ENCODE measurements at regions not wholly inside any gene's neighbourhood (a gene's known extent, or its start where the extent isn't known, plus 50 kb on each side); places are given as distances from the start of the nearest gene placed in this dataset.
A peak's percentile ranks its signal among the peaks of the same experiment; 100 is the strongest.

- intact Hi-C loops (cut with DNase I): no loop called here
- Histone ChIP-seq H3K27ac (no peak overlapping the region), H3K36me3 (no peaks in the 10 kb centered on the region), H3K27me3 (replicated peaks; ENCODE audit: insufficient read depth) (no peaks in the 10 kb centered on the region), H3K9me3 (no peaks in the 10 kb centered on the region), H3K4me3 (no peak overlapping the region), H3K4me1 (replicated peaks) (no peaks in the 10 kb centered on the region)
- no peak for TF ChIP-seq POLR2A (IDR thresholded peaks at IDR 0.05)
- TF ChIP-seq, protein P1, sequence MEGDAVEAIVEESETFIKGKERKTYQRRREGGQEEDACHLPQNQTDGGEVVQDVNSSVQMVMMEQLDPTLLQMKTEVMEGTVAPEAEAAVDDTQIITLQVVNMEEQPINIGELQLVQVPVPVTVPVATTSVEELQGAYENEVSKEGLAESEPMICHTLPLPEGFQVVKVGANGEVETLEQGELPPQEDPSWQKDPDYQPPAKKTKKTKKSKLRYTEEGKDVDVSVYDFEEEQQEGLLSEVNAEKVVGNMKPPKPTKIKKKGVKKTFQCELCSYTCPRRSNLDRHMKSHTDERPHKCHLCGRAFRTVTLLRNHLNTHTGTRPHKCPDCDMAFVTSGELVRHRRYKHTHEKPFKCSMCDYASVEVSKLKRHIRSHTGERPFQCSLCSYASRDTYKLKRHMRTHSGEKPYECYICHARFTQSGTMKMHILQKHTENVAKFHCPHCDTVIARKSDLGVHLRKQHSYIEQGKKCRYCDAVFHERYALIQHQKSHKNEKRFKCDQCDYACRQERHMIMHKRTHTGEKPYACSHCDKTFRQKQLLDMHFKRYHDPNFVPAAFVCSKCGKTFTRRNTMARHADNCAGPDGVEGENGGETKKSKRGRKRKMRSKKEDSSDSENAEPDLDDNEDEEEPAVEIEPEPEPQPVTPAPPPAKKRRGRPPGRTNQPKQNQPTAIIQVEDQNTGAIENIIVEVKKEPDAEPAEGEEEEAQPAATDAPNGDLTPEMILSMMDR (IDR thresholded peaks at IDR 0.05): no peak
- TF ChIP-seq POLR2AphosphoS5 (IDR thresholded peaks at IDR 0.05): no peak
- no peak for DNase-seq (ENCODE audit: low spot score)
- 66% methylated on average over 2 of the region's 2 CpGs for WGBS
Measured at GRCh38 chr5:116810951-116811350, 236.3 kb upstream of the SEMA6A start.

GRCh38 chr5:116806836-116807235 lies 232.2 kb upstream of the SEMA6A start:
- WGBS: 76% methylated on average over 3 of the region's 3 CpGs
- Histone ChIP-seq H3K9me3 (no peaks in the 10 kb centered on the region), H3K27ac (no peak overlapping the region), H3K27me3 (replicated peaks; ENCODE audit: insufficient read depth) (no peaks in the 10 kb centered on the region), H3K36me3 (no peaks in the 10 kb centered on the region), H3K4me1 (replicated peaks) (no peaks in the 10 kb centered on the region), H3K4me3 (no peak overlapping the region)
- no peak for TF ChIP-seq POLR2AphosphoS5 (IDR thresholded peaks at IDR 0.05)
- TF ChIP-seq, protein P1 (IDR thresholded peaks at IDR 0.05): no peak
- TF ChIP-seq POLR2A (IDR thresholded peaks at IDR 0.05): no peak
- no peak for DNase-seq (ENCODE audit: low spot score)
- intact Hi-C loops (cut with DNase I): no loop called here

DNA sequence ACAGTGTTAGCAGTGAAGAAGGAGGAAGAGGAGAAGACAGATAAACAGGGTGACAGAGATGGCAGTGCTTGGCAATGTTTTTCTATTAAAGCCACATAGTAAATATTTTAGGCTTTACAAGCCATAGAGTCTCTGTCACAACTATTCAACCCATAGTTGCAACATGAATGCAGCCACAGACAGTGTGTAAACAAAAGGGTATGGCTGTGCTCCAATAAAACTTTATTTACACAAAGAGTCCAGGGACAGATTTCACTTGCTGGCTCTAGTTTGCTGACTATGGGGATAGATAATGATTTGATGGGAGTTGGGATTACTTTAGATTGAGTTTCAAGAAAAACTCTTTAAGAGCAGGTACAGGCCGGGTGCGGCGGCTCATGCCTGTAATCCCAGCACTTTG lies 224.8 kb upstream of the SEMA6A start:
- Histone ChIP-seq H3K9me3 (no peaks in the 10 kb centered on the region), H3K27ac (no peak overlapping the region), H3K4me3 (no peak overlapping the region), H3K4me1 (replicated peaks) (no peaks in the 10 kb centered on the region), H3K36me3 (no peaks in the 10 kb centered on the region), H3K27me3 (replicated peaks; ENCODE audit: insufficient read depth) (no peaks in the 10 kb centered on the region)
- DNase-seq (ENCODE audit: low spot score): no peak
- TF ChIP-seq, protein P1 (IDR thresholded peaks at IDR 0.05): no peak
- peak; percentile 14 for TF ChIP-seq POLR2AphosphoS5 (IDR thresholded peaks at IDR 0.05)
- intact Hi-C loops (cut with DNase I): no loop called here
- 51% methylated on average over 3 of the region's 3 CpGs for WGBS

GRCh38 chr5:116795189-116795588 lies 220.6 kb upstream of the SEMA6A start:
- TF ChIP-seq, protein P1 (IDR thresholded peaks at IDR 0.05): no peak
- 84% methylated on average over 2 of the region's 2 CpGs for WGBS
- intact Hi-C loops (cut with DNase I): no loop called here
- no peaks in the 10 kb centered on the region for H3K4me1 ChIP-seq (replicated peaks)
- no peaks in the 10 kb centered on the region for H3K36me3 ChIP-seq
- no peaks in the 10 kb centered on the region for H3K9me3 ChIP-seq
- no peaks in the 10 kb centered on the region for H3K27me3 ChIP-seq (replicated peaks; ENCODE audit: insufficient read depth)
- no peak for DNase-seq (ENCODE audit: low spot score)
- H3K4me3 ChIP-seq: no peak overlapping the region
- H3K27ac ChIP-seq: no peak overlapping the region

DNA sequence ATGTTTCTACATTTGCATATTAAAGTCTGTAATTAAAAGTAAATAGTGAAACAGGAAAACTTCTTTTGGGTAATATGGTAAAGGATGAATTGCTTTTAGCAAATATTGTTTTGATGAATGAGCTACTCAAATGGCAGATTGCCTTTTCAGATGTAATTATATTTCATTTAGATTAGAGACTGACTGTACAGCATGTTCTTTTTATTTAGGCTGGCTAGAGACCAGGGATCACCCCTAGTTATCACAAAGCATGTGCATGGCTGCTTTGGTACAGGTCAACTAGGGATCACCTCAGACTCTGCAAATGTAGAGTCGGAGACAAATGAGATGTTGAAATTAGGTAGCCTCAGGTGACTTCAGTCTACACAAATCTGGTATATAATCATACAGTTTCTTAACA lies 214.9 kb upstream of the SEMA6A start:
- 78% methylated on average over 1 of the region's 1 CpG for WGBS
- intact Hi-C loops (cut with DNase I): no loop called here
- Histone ChIP-seq H3K9me3 (no peaks in the 10 kb centered on the region), H3K27ac (no peak overlapping the region), H3K4me3 (no peak overlapping the region), H3K4me1 (replicated peaks) (no peaks in the 10 kb centered on the region), H3K36me3 (no peaks in the 10 kb centered on the region), H3K27me3 (replicated peaks; ENCODE audit: insufficient read depth) (no peaks in the 10 kb centered on the region)
- no peak for TF ChIP-seq POLR2AphosphoS5 (IDR thresholded peaks at IDR 0.05)
- TF ChIP-seq, protein P1 (IDR thresholded peaks at IDR 0.05): no peak
- no peak for TF ChIP-seq POLR2A (IDR thresholded peaks at IDR 0.05)
- no peak for DNase-seq (ENCODE audit: low spot score)
